Vagina (tissue), 2 donors: ENCODE measurements at regions not wholly inside any gene's neighbourhood (a gene's known extent, or its start where the extent isn't known, plus 50 kb on each side); places are given as distances from the start of the nearest gene placed in this dataset.

Experiments
- POLR2A ChIP-seq, 2 donors: fragments of 450-650 bp; IDR thresholded peaks; one replicate each; pipeline ENCODE4 v1.6.1; 2017; ENCODE audit warnings: antibody characterized with exemption in 2 of 2, mild to moderate bottlenecking in 2 of 2, moderate library complexity in 2 of 2
- TF ChIP-seq, protein P1 (sequence below), 3 experiments: fragments of 450-650 bp in 2 of 3; fragments of 200-600 bp in 1 of 3; sonication (generic) in 1 of 3; IDR thresholded peaks; one replicate each; pipeline ENCODE4 v1.5.1; 2017 to 2019; ENCODE audit warnings: antibody characterized with exemption in 3 of 3, mild to moderate bottlenecking in 2 of 3, moderate library complexity in 2 of 3

DNA sequence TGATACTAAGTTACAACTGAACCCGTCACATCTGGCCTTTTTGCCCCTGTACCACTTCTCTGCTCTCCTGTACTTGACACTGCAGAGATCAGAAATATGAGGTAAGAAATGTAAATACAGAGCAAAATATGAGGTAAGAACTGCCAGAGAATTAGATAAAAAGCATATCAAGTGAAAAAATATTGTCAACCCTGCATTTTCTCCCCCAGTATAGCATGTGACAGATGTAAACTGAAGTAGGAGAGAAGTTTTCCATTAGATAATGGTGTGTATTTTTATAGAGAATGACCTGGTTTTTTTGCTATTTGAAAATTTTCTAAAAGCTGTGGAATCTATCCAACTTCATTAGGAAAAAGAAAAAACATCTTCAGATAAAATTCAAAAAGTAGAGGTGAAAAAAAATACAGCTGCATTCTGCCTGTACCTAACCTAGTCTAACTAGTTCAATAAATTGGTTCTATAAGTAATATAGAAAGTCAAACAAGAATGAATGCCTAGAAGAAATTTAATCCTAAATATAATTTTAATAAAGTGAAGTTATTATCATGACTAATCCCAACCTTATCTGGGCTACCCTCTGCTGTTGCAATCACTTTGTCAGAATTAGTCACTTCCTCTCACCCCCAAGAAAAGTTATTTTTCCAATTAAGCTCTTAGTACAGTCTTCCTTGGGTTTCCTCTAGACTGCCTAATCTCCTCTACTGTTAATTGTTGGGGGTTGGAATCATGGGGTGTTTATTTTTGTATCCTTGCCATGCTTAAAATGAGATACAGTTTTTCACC is 210.0 kb downstream of the RASSF9 start:
- TF ChIP-seq POLR2A (IDR thresholded peaks at IDR 0.05) = no peak
- TF ChIP-seq, protein P1, sequence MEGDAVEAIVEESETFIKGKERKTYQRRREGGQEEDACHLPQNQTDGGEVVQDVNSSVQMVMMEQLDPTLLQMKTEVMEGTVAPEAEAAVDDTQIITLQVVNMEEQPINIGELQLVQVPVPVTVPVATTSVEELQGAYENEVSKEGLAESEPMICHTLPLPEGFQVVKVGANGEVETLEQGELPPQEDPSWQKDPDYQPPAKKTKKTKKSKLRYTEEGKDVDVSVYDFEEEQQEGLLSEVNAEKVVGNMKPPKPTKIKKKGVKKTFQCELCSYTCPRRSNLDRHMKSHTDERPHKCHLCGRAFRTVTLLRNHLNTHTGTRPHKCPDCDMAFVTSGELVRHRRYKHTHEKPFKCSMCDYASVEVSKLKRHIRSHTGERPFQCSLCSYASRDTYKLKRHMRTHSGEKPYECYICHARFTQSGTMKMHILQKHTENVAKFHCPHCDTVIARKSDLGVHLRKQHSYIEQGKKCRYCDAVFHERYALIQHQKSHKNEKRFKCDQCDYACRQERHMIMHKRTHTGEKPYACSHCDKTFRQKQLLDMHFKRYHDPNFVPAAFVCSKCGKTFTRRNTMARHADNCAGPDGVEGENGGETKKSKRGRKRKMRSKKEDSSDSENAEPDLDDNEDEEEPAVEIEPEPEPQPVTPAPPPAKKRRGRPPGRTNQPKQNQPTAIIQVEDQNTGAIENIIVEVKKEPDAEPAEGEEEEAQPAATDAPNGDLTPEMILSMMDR (IDR thresholded peaks at IDR 0.05) = no peak
